GM12873 (cell line): ENCODE measurements at regions not wholly inside any gene's neighbourhood (a gene's known extent, or its start where the extent isn't known, plus 50 kb on each side); places are given as distances from the start of the nearest gene placed in this dataset.
A peak's percentile ranks its signal among the peaks of the same experiment; 100 is the strongest.

Source experiments
- TF ChIP-seq, protein P1 (sequence below): IDR thresholded peaks from 2 replicates; pipeline ENCODE4 v1.5.1; 2012; ENCODE audit warnings: low read depth, mild to moderate bottlenecking, moderate library complexity, low read length, control low read depth; ENCODE audit not compliant: insufficient read depth; ENCODE audit errors: missing control alignments

DNA sequence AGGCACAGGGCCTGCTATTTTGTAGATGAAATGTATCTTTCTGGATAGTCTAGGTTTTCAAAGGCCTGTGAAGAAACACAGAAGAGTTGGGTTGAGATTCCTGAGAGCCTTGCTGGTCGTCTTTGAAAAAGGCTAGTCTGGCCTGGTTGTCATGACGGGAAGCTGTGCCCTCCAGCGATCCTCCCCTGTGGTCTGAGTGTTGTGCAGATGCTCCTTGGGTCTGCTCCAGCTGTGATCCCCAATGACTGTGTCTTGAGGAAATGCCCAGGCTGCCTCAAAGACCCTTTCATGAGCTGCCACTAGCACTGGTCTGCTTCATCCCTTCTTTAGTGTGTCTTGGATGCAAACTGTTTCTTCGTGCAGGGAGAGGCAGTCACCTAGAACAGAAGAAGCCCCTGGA, 111.0 kb upstream of the SYNPR start:
- TF ChIP-seq, protein P1, sequence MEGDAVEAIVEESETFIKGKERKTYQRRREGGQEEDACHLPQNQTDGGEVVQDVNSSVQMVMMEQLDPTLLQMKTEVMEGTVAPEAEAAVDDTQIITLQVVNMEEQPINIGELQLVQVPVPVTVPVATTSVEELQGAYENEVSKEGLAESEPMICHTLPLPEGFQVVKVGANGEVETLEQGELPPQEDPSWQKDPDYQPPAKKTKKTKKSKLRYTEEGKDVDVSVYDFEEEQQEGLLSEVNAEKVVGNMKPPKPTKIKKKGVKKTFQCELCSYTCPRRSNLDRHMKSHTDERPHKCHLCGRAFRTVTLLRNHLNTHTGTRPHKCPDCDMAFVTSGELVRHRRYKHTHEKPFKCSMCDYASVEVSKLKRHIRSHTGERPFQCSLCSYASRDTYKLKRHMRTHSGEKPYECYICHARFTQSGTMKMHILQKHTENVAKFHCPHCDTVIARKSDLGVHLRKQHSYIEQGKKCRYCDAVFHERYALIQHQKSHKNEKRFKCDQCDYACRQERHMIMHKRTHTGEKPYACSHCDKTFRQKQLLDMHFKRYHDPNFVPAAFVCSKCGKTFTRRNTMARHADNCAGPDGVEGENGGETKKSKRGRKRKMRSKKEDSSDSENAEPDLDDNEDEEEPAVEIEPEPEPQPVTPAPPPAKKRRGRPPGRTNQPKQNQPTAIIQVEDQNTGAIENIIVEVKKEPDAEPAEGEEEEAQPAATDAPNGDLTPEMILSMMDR: no peak

- TF ChIP-seq, protein P1: no peak
Observed at GRCh38 chr3:63168179-63168578, 109.9 kb upstream of the SYNPR start.

DNA sequence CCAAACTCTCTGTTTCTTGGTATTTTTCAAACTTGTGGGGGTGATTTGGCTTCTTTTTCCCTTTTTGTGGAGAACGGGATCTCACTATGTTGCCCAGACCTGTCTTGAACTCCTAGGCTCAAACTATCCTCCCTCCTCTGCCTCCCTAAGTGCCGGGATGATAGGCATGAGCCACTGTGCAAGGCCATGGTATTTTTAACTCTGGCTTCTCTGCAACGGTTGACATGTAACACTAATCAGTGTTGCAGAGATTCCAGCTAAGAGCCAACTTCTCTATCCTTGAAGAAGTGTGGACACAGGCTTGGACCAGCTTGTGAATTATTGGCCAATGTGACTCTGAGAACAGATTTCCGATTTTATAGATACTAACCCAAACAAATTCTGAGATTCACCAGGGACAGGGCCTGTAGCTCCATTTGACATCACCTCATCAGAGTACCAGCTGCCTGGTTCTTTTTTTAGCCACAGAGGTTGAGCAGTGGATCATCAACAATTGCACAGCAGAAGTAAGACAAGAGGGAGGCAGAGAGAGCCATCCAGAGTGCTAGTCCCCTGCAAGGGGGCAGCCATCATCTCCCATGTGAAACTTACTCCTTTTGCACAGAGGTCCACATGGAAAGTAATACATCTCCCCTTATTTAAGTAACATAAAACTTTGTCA, 98.1 kb upstream of the SYNPR start:
- TF ChIP-seq, protein P1: no peak

DNA sequence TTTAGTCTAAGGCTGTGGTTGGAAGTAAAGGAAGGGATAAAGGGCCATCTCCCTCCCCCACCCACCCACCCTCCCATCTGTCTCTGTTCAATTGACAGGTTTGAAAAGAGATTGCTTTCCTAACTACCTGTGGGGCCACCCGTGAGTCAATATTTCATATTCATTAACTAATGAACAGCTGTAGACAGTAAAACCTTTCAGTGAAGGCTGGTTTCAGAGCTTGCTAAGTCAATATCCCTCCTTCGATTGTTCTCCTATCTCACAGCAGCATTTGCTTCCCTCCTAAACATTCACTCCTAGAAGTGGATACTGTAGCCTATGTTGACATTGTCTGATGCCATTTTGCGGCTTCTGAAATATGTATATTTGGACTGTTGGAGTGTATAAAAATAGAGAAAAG, 85.9 kb upstream of the SYNPR start:
- TF ChIP-seq, protein P1: no peak

DNA sequence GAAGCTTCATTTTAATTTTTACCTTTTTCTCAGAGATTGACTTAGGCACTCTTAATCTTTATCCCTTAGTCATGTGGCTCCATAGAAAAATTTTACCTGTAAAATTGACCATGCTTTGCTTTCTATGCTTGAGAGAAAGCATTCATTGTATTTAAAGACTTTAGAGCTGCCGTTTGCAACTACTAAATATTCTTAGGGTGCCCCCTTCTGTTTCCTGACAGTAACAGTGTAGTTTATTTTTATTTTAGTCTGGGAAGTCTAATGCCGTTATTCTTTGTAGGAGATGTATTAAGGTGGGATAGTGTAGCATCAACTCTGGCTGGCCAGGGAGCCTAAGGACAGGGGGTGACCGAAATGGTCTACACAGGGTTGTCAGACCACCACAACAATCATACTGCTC, 84.5 kb upstream of the SYNPR start:
- TF ChIP-seq, protein P1: peak; percentile 14

- TF ChIP-seq, protein P1: no peak
Observed at GRCh38 chr3:63199606-63200005, 78.5 kb upstream of the SYNPR start.

GRCh38 chr3:63202529-63202928, 75.6 kb upstream of the SYNPR start:
- TF ChIP-seq, protein P1: no peak

DNA sequence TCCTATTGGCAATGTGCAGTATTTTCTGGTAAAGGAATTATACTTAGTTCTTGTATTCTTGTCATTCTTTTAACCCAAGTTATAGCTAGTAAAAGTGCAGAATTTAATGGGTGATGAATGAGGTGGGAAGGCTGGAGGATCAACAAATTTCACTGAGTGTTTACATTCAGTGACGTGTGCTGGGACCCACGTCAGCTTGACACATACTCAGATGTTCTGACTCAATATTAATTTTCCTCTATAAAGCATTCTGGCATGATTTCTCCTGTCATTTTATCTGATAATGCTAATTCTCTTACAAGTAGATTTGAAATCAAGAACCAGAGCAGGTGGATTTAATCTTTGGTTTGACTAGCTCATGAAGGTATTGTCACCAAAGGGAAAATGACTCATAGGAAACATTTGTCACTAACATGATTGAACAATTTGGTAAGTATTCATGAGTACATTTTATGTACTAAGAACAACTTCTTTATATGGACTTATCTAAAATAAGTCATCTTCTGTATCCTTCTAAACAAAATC, 71.0 kb upstream of the SYNPR start:
- TF ChIP-seq, protein P1: no peak
